HG02588 (cell line): ENCODE measurements at regions not wholly inside any gene's neighbourhood (a gene's known extent, or its start where the extent isn't known, plus 50 kb on each side); places are given as distances from the start of the nearest gene placed in this dataset.
"Not testable (repeated sequence)": the region's sequence is repeated elsewhere in the genome, so short reads cannot be mapped to it uniquely, and the experiment has no call there.

Source experiments
- ATAC-seq: cut with Tn5 transposase; IDR thresholded peaks from one replicate; pipeline ENCODE4 v1.9.1; 2021; ENCODE audit warnings: mild to moderate bottlenecking, moderate library complexity; ENCODE audit not compliant: unreplicated experiment

DNA sequence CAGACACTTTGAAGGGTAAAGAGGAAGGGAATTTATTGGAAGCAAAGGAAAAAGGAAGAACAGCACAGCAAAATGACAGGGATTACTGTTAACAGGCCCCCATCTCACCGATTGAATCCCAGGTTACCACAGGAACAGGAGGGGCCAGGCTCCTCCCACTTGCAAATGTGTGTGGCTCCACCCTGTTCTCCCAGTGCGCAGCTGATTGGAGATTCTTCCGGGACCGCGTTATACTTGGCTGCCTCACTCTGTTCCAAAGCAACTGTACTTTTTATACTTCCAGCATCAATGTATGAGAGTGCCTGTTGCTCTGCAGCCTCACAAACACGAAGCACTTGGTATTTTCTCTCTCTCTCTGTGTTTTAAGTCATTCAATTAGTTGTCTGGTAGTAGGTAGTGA is 273.6 kb upstream of the MDGA2 start:
- ATAC-seq = no peak

- ATAC-seq = no peak
Observed at GRCh38 chr14:47935332-47935731, 259.9 kb upstream of the MDGA2 start.

- ATAC-seq = no peak
Observed at GRCh38 chr14:47929334-47929733, 253.9 kb upstream of the MDGA2 start.

GRCh38 chr14:47921133-47921532 is 245.7 kb upstream of the MDGA2 start:
- ATAC-seq = no peak

DNA sequence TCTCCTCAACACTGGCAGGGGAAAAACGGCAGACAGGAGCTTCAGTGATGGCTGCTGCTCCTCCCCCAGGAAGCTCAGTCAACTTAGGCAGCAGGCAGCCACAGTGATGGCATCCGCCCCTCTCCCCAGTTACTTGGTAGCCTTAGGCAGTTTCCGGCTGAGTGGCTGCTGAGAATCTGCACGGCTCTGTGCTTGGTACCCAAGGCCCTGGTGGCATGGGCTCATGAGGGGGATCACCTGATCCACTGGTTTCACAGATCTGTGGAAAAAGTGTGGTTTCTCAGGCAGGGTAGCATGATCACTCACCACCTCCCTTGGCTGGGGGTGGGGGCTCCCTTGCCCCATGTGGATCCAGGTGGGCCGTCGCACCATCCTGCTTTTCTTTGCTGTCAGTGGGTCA is 244.6 kb upstream of the MDGA2 start:
- ATAC-seq = no peak

DNA sequence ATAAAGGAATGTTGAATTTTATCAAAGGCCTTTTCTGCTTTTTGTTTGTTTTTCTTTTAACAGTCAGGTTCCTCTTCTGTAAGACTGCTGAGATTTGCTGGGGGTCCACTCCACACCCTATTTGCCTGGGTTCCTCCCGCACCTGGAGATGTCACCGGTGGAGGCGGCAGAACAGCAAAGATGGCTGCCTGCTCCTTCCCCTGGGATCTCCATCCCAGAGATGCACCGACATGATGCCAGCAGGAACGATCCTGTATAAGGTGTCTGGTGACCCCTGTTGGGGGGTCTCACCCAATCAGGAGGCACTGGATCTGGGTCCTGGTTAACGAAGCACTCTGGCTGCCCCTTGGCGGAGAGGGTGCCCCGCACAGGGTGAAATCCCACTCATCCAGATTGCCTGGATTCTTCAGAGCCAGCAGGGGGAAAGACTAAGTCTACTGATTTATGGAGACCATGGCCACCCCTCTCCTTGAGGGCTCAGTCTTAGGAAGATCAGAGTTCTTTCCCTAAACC is 244.0 kb upstream of the MDGA2 start:
- ATAC-seq = no peak

GRCh38 chr14:47917344-47917954 is 242.0 kb upstream of the MDGA2 start:
- ATAC-seq = no peak

DNA sequence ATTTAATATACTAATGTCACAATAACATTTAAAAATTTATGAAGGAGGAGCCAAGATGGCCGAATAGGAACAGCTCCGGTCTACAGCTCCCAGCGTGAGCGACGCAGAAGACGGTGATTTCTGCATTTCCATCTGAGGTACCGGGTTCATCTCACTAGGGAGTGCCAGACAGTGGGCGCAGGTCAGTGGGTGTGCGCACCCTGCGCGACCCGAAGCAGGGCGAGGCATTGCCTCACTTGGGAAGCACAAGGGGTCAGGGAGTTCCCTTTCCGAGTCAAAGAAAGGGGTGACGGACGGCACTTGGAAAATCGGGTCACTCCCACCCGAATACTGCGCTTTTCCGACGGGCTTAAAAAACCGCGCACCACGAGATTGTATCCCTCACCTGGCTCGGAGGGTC is 225.7 kb upstream of the MDGA2 start:
- not testable (repeated sequence) for ATAC-seq

- ATAC-seq = no peak
Observed at GRCh38 chr14:47899685-47900084, 224.3 kb upstream of the MDGA2 start.

DNA sequence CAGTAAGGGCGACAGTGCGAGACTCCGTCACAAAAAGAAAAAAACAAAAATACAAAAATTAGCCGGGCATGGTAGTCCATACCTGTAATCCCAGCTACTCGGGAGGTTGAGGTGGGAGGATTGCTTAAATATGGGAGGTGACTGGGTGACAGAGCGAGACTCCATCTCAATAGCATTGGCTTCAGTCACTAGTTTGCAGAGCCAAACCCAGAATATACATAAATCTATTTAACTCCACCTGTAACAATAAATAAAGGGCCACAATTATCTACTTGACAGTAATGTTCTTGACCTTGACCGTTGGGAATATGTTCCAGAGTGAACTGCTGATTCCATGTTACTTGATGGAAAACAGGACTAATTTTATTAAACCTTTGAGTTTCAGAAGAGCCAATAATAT is 198.9 kb upstream of the MDGA2 start:
- no peak for ATAC-seq

DNA sequence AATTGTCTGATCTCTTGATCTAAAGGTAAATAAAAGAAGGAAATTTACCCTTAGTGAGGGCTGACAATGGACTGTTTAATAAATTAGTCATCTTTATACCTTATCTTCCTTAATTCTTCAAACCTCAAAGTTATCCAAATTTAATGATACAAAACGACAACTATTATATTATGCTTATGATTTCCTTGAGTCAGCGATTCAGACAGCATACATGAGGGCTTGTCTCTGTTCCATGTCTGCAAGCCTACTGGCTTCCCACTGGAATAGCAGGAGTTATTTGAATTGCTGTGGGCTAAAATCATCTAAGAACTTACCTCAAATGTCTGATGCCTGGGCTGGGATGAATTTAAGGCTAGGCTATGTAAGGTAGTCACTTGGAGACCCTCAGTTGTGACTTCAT is 197.2 kb upstream of the MDGA2 start:
- no peak for ATAC-seq

- no peak for ATAC-seq
Observed at GRCh38 chr14:47863441-47863840, 188.0 kb upstream of the MDGA2 start.

GRCh38 chr14:47857646-47858045 is 182.2 kb upstream of the MDGA2 start:
- no peak for ATAC-seq

DNA sequence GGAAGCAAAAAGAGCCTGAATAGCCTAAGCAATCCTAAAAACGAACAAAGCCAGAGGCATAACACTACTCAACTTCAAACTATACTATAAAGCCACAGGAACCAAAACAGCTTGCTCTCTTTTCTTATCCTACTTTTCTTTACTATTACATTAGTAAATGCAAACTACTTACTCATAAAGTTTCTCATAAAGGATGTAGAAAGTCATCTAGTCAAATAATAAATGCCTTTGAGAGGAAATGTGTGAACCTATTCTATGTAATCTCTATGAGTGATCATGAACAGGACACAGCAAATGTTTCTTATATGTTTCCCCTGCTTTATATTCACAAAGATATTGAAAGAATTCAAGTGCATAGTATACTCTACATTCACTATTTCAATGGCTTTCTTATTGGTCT is 176.9 kb upstream of the MDGA2 start:
- no peak for ATAC-seq

DNA sequence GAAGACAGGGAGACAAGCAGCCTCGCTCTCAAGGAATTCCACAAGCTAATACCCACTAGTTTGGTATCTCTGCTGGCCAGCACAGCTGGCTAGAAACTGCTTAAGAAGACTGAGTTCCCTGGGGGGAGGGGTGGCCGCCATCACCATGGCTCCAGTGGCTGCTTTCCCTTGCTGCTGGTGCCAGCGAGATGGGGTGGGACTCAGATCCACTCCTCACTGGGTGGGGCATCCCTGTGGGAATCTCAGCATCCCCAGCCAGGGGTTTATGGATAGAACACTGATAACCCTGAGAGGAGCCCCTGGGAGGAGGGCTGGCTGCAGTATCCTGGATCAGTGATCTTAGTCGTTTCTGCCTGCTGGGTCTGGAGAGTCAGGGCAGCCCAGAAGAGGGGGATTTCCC is 170.6 kb upstream of the MDGA2 start:
- no peak for ATAC-seq

DNA sequence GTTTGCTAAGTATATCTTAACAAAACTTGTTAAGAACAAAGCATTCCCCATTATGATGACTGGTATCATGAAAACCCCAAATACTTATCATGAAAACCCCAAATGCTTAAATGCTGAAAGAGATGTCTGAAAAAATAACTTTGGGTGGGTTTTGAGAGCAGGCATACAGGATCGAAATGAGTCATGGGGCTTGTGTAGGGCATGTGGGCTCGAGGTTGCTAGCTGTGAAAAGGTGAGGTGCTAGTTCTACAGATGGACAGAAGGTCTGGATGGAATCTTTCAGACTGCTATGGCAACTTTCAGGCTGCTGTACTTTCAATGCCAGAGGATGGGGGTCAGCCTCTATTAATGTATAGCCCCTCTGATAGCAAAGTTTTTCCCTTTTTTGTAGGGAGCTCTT is 167.8 kb upstream of the MDGA2 start:
- ATAC-seq = no peak

DNA sequence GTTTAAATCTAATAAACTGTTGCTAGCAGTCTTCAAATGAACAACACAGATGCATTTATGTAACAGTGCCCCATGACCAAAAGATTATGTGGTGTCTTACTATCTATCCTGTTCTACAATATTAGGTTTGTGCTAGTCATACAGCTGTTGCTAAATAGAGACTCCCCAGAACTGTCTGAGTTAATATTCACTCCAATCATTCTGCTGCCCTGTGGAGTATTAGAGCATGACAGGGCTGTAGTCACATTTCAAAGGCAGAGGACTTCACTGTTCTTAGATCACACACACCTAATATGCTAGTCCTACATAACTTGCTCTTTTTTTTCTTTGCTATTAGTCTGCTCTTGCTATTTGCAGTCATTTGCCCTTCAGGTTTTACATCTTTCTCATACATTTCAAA is 157.6 kb upstream of the MDGA2 start:
- no peak for ATAC-seq

- ATAC-seq = no peak
Observed at GRCh38 chr14:47826809-47827208, 151.4 kb upstream of the MDGA2 start.

GRCh38 chr14:47822326-47822725 is 146.9 kb upstream of the MDGA2 start:
- no peak for ATAC-seq

GRCh38 chr14:47821135-47821534 is 145.7 kb upstream of the MDGA2 start:
- no peak for ATAC-seq

DNA sequence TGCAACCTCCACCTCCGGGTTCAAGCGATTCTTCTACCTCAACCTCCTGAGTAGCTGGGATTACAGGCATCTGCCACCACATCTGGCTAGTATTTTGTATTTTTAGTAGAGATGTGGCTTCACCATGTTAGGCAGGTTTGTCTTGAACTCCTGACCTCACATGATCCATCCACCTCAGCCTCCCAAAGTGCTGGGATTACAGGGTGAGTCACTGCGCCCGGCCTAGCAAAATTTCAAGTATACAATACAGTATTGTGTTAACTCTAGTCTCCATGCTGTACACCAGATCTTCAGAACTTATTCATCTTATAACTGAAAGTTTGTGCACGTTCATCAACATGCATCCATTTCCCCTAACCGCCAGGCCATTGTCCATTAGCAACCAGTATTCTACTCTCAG is 115.1 kb upstream of the MDGA2 start:
- ATAC-seq = no peak

GRCh38 chr14:47785058-47785457 is 109.7 kb upstream of the MDGA2 start:
- no peak for ATAC-seq

DNA sequence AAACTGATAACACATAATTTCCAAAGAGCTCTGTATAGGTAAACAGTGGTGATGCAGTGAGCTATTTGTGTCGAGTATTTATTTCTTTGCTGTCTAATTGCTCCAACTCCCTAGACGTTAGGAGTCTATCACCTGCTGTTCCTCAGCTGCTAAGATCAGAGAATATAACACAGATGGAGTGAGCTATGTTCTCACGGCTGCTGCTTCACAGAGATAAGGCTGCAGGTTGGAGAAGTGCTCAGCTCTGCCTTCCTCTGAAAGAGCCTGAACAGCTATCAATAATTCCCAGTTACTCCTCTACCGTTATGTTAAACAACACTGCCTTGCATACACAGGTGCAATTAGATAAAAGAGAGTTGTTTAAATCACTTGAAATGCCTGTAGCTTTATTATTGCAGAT is 103.2 kb upstream of the MDGA2 start:
- ATAC-seq = no peak
